ENCODE measurements at regions not wholly inside any gene's neighbourhood (a gene's known extent, or its start where the extent isn't known, plus 50 kb on each side); places are given as distances from the start of the nearest gene placed in this dataset.

- no peak for TF ChIP-seq HBP1 (CRISPR knock-in tag; IDR thresholded peaks at IDR 0.05; ENCODE audit: low read depth)
- TF ChIP-seq ZNF629 (CRISPR knock-in tag; conservative IDR thresholded peaks at IDR 0.05): no peak
- TF ChIP-seq MAX (IDR thresholded peaks at IDR 0.05): peak; percentile 45; the same call in 1 of the 2 replicates
- TF ChIP-seq ZNF574 (CRISPR knock-in tag; IDR thresholded peaks at IDR 0.05): no peak
- TF ChIP-seq CAMTA2 (CRISPR knock-in tag; IDR thresholded peaks at IDR 0.05; ENCODE audit: borderline replicate concordance): no peak
- TF ChIP-seq POGZ (CRISPR knock-in tag; IDR thresholded peaks at IDR 0.05): no peak
- TF ChIP-seq CEBPB (IDR thresholded peaks at IDR 0.05; ENCODE audit: borderline replicate concordance, low read depth, low read length): no peak
- TF ChIP-seq MZF1 (CRISPR knock-in tag; IDR thresholded peaks at IDR 0.05; ENCODE audit: borderline replicate concordance): no peak
- no peak for TF ChIP-seq GATA4 (IDR thresholded peaks at IDR 0.05; ENCODE audit: borderline replicate concordance, low read depth)
- TF ChIP-seq TOE1 (CRISPR knock-in tag; IDR thresholded peaks at IDR 0.05): no peak
- TF ChIP-seq POLR2G (IDR thresholded peaks at IDR 0.05; ENCODE audit: low read depth, low read length): peak; percentile 50; the same call in 1 of the 2 replicates
- no peak for TF ChIP-seq ZSCAN25 (CRISPR knock-in tag; IDR thresholded peaks at IDR 0.05)
- peak; percentile 28 to 59; a peak in 2 of 4 replicates for TF ChIP-seq POLR2A (IDR thresholded peaks at IDR 0.05; ENCODE audit: insufficient read depth in 1 of 2, low read depth in 2 of 2, low read length in 2 of 2)
- no peak for TF ChIP-seq REL (CRISPR knock-in tag; conservative IDR thresholded peaks at IDR 0.05)
- no peak for TF ChIP-seq PHB2 (IDR thresholded peaks at IDR 0.05; ENCODE audit: partially characterized antibody)
- TF ChIP-seq ZNF614 (CRISPR knock-in tag; IDR thresholded peaks at IDR 0.05; ENCODE audit: borderline replicate concordance): 0 out of 2 replicates have a peak, but pooled peaks have one; percentile 23
- TF ChIP-seq NFAT5 (CRISPR knock-in tag; IDR thresholded peaks at IDR 0.05): no peak
- no peak for TF ChIP-seq NCOA5 (CRISPR knock-in tag; IDR thresholded peaks at IDR 0.05)
- TF ChIP-seq ZNF790 (CRISPR knock-in tag; IDR thresholded peaks at IDR 0.05; ENCODE audit: borderline replicate concordance): no peak
- no peak for TF ChIP-seq ZNF362 (CRISPR knock-in tag; IDR thresholded peaks at IDR 0.05; ENCODE audit: borderline replicate concordance)
- TF ChIP-seq ZNF782 (CRISPR knock-in tag; IDR thresholded peaks at IDR 0.05; ENCODE audit: borderline replicate concordance): no peak
Measured at GRCh38 chr13:97142452-97142851, 79.7 kb upstream of the MBNL2 start (continued).
